SK-N-SH treated with all-trans-retinoic acid at 6 μM for 48 hours (cell line): ENCODE measurements at regions not wholly inside any gene's neighbourhood (a gene's known extent, or its start where the extent isn't known, plus 50 kb on each side); places are given as distances from the start of the nearest gene placed in this dataset.

Source experiments
- CREB5 ChIP-seq: fragments of 250-450 bp; sonication (Bioruptor Pico); IDR thresholded peaks from 2 replicates; pipeline ENCODE4 v1.5.1; 2020; ENCODE audit warnings: low read depth, mild to moderate bottlenecking, moderate library complexity
- CSDC2 ChIP-seq: fragments of 250-450 bp; sonication (Bioruptor Pico); IDR thresholded peaks from 2 replicates; pipeline ENCODE4 v1.5.0; 2020; ENCODE audit warnings: mild to moderate bottlenecking, moderate library complexity
- ISL1 ChIP-seq: fragments of 250-450 bp; sonication (Bioruptor Pico); IDR thresholded peaks from 2 replicates; pipeline ENCODE4 v2.1.2; 2022; ENCODE audit warnings: mild to moderate bottlenecking, moderate library complexity
- PATZ1 ChIP-seq: fragments of 250-450 bp; sonication (Bioruptor Pico); IDR thresholded peaks from 2 replicates; pipeline ENCODE4 v1.8.0; 2020; ENCODE audit warnings: mild to moderate bottlenecking, moderate library complexity, borderline replicate concordance
- PPARA ChIP-seq: fragments of 250-450 bp; sonication (Bioruptor Pico); IDR thresholded peaks from 2 replicates; pipeline ENCODE4 v1.5.0; 2020; ENCODE audit warnings: mild to moderate bottlenecking, borderline replicate concordance
- ZFP3 ChIP-seq: fragments of 250-450 bp; sonication (Bioruptor Pico); IDR thresholded peaks from 2 replicates; pipeline ENCODE4 v1.5.0; 2020; ENCODE audit warnings: mild to moderate bottlenecking, moderate library complexity
- ZFP30 ChIP-seq: fragments of 450-650 bp; formaldehyde crosslinking; IDR thresholded peaks from 2 replicates; pipeline ENCODE4 v1.5.0; 2022; ENCODE audit warnings: mild to moderate bottlenecking, moderate library complexity
- ZNF565 ChIP-seq: fragments of 450-650 bp; formaldehyde crosslinking; conservative IDR thresholded peaks from 2 replicates; pipeline ENCODE4 v1.5.0; 2020; ENCODE audit warnings: low read depth, mild to moderate bottlenecking, moderate library complexity

DNA sequence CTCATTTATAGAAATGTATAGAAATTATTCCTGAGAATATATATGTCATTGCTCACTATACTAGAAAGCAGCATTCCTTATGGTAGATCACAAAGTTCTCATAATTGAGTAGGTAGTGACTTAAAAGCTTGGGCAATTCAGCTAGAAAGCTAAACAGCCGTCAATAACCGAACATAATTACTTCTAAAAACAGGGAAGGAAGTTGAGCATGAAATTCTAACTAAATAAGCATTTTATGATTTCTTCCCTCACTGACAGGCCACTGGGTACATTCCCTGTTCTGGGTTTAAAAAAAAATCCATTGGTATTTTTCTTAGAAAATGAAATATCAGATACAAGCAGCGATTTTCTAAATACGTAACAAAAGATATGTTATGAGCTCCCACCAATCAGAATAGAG lies 91.1 kb upstream of the DAB2 start:
- no peak for TF ChIP-seq CREB5
- no peak for TF ChIP-seq PATZ1
- TF ChIP-seq PPARA (CRISPR knock-in tag) = no peak
- no peak for TF ChIP-seq ISL1 (CRISPR knock-in tag)
- no peak for TF ChIP-seq ZNF565 (CRISPR knock-in tag)
- no peak for TF ChIP-seq ZFP3 (CRISPR knock-in tag)
- no peak for TF ChIP-seq ZFP30 (CRISPR knock-in tag)
- TF ChIP-seq CSDC2 (CRISPR knock-in tag) = no peak
